ENCODE measurements at regions not wholly inside any gene's neighbourhood (a gene's known extent, or its start where the extent isn't known, plus 50 kb on each side); places are given as distances from the start of the nearest gene placed in this dataset.

GRCh38 chr18:52275817-52276216, 64.2 kb upstream of the DCC start:
- Mint-ChIP-seq H3K27ac (no peak overlapping the region), H3K9me3 (no peaks in the 10 kb centered on the region), H3K4me3 (no peak overlapping the region), H3K27me3 (ENCODE audit: low read depth in 3 of 3) (peaks cover 0 to 2% (median 2%) of the 10 kb centered on the region in 3 donors), H3K36me3 (no peaks in the 10 kb centered on the region), H3K4me1 (no peaks in the 10 kb centered on the region)
- Histone ChIP-seq H3K36me3 (replicated peaks in 1 of 2; ENCODE audit: control insufficient read depth in 1 of 2, insufficient read depth in 2 of 2, low read length in 2 of 2) (no peaks in the 10 kb centered on the region), H3K4me2 (replicated peaks; ENCODE audit: extremely low read depth, low read length, poor library complexity, severe bottlenecking) (no peak overlapping the region), H3K9me3 (replicated peaks in 1 of 2; ENCODE audit: control insufficient read depth in 1 of 2, insufficient read depth in 1 of 2, low read length in 2 of 2) (no peaks in the 10 kb centered on the region), H3K27ac (ENCODE audit: low read depth in 1 of 2, low read length in 2 of 2) (no peak overlapping the region), H2AFZ (ENCODE audit: insufficient read depth, low read depth, low read length, poor library complexity, severe bottlenecking) (no peak overlapping the region), H3K79me2 (ENCODE audit: insufficient read depth, low read length) (no peaks in the 10 kb centered on the region), H3K4me3 (replicated peaks in 1 of 3; ENCODE audit: low read depth in 2 of 3, low read length in 3 of 3) (no peak overlapping the region), H3K4me1 (ENCODE audit: control insufficient read depth in 1 of 2, insufficient read depth in 2 of 2, low read length in 2 of 2) (no peaks in the 10 kb centered on the region), H3K9ac (ENCODE audit: insufficient read depth, low read length, poor library complexity, severe bottlenecking) (no peak overlapping the region), H3K27me3 (ENCODE audit: control insufficient read depth in 2 of 2, insufficient read depth in 2 of 2, low read length in 2 of 2) (no peaks in the 10 kb centered on the region), H4K20me1 (ENCODE audit: insufficient read depth, low read length) (no peaks in the 10 kb centered on the region)
- DNase-seq = no peak
- TF ChIP-seq, protein P1, sequence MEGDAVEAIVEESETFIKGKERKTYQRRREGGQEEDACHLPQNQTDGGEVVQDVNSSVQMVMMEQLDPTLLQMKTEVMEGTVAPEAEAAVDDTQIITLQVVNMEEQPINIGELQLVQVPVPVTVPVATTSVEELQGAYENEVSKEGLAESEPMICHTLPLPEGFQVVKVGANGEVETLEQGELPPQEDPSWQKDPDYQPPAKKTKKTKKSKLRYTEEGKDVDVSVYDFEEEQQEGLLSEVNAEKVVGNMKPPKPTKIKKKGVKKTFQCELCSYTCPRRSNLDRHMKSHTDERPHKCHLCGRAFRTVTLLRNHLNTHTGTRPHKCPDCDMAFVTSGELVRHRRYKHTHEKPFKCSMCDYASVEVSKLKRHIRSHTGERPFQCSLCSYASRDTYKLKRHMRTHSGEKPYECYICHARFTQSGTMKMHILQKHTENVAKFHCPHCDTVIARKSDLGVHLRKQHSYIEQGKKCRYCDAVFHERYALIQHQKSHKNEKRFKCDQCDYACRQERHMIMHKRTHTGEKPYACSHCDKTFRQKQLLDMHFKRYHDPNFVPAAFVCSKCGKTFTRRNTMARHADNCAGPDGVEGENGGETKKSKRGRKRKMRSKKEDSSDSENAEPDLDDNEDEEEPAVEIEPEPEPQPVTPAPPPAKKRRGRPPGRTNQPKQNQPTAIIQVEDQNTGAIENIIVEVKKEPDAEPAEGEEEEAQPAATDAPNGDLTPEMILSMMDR (IDR thresholded peaks at IDR 0.05) = no peak
- intact Hi-C loops (cut with micrococcal nuclease) = no loop called here

DNA sequence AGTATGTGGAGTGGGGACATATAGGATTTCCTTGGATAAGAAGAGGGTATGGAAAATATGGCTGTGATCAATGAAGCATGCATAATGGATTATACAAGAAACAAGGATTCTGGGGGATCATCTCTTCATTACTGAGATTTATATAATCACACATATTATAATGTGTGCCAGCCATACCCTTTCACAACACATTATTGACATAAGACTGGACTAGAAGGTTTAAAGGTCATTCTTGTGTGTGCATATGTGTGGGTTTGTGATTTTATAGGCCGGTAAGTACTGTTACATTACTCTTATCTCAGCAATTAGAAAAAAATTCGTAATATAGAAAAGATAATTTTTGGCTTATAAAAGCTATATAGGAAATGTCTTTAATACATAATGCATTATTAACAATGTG, 62.2 kb upstream of the DCC start:
- no CpG with 5 or more reads among the region's 2 CpGs for WGBS (ENCODE audit: insufficient coverage)
- H3K27me3 Mint-ChIP-seq (ENCODE audit: low read depth in 3 of 3) = peaks cover 0 to 2% (median 2%) of the 10 kb centered on the region in 3 donors
- H3K4me3 Mint-ChIP-seq = no peak overlapping the region
- no peaks in the 10 kb centered on the region for H3K9me3 ChIP-seq (replicated peaks in 1 of 2; ENCODE audit: control insufficient read depth in 1 of 2, insufficient read depth in 1 of 2, low read length in 2 of 2)
- no peaks in the 10 kb centered on the region for H3K4me1 Mint-ChIP-seq
- no peaks in the 10 kb centered on the region for H3K9me3 Mint-ChIP-seq
- DNase-seq = no peak
- H4K20me1 ChIP-seq (ENCODE audit: insufficient read depth, low read length) = no peaks in the 10 kb centered on the region
- H3K36me3 ChIP-seq (replicated peaks in 1 of 2; ENCODE audit: control insufficient read depth in 1 of 2, insufficient read depth in 2 of 2, low read length in 2 of 2) = no peaks in the 10 kb centered on the region
- H3K9ac ChIP-seq (ENCODE audit: insufficient read depth, low read length, poor library complexity, severe bottlenecking) = no peak overlapping the region
- no peak overlapping the region for H3K4me3 ChIP-seq (replicated peaks in 1 of 3; ENCODE audit: low read depth in 2 of 3, low read length in 3 of 3)
- no peak overlapping the region for H3K27ac Mint-ChIP-seq
- intact Hi-C loops (cut with micrococcal nuclease) = no loop called here
- H3K4me1 ChIP-seq (ENCODE audit: control insufficient read depth in 1 of 2, insufficient read depth in 2 of 2, low read length in 2 of 2) = no peaks in the 10 kb centered on the region
- no peaks in the 10 kb centered on the region for H3K27me3 ChIP-seq (ENCODE audit: control insufficient read depth in 2 of 2, insufficient read depth in 2 of 2, low read length in 2 of 2)
- no peaks in the 10 kb centered on the region for H3K79me2 ChIP-seq (ENCODE audit: insufficient read depth, low read length)
- H3K27ac ChIP-seq (ENCODE audit: low read depth in 1 of 2, low read length in 2 of 2) = no peak overlapping the region
- H3K36me3 Mint-ChIP-seq = no peaks in the 10 kb centered on the region
- H2AFZ ChIP-seq (ENCODE audit: insufficient read depth, low read depth, low read length, poor library complexity, severe bottlenecking) = no peak overlapping the region
- TF ChIP-seq, protein P1 (IDR thresholded peaks at IDR 0.05) = no peak
- H3K4me2 ChIP-seq (replicated peaks; ENCODE audit: extremely low read depth, low read length, poor library complexity, severe bottlenecking) = no peak overlapping the region

Measured in CD14-positive monocyte (primary cell).